Neural crest cell (in vitro differentiated cells): ENCODE measurements at regions not wholly inside any gene's neighbourhood (a gene's known extent, or its start where the extent isn't known, plus 50 kb on each side); places are given as distances from the start of the nearest gene placed in this dataset.

Experiments
- DNase-seq: peaks from one replicate; pipeline ENCODE4 v3.0.0; 2021; ENCODE audit warnings: low read depth, mixed read lengths, low spot score
- H3K27ac Mint-ChIP-seq: one replicate; pipeline ENCODE4 v1.8.0; 2021; ENCODE audit warnings: mild to moderate bottlenecking, mixed read lengths; ENCODE audit not compliant: unreplicated experiment
- H3K27me3 Mint-ChIP-seq: 2 replicates; pipeline ENCODE4 v1.8.0; 2021; ENCODE audit warnings: low read depth, mild to moderate bottlenecking, mixed read lengths
- H3K36me3 Mint-ChIP-seq: 2 replicates; pipeline ENCODE4 v1.8.0; 2021; ENCODE audit warnings: low read depth, mild to moderate bottlenecking, mixed read lengths
- H3K4me1 Mint-ChIP-seq: 2 replicates; pipeline ENCODE4 v1.8.0; 2021; ENCODE audit warnings: mixed read lengths
- H3K4me3 Mint-ChIP-seq: one replicate; pipeline ENCODE4 v1.8.0; 2021; ENCODE audit warnings: mild to moderate bottlenecking, mixed read lengths
- H3K9me3 Mint-ChIP-seq: 2 replicates; pipeline ENCODE4 v1.8.0; 2021; ENCODE audit warnings: mixed read lengths
- CTCF ChIP-seq: fragments of 200-600 bp; sonication (generic); conservative IDR thresholded peaks from 2 replicates; pipeline ENCODE4 v1.5.0; 2021; ENCODE audit warnings: antibody characterized with exemption, mild to moderate bottlenecking

GRCh38 chr16:63337264-63337663 is 1301.0 kb upstream of the CDH8 start:
- Mint-ChIP-seq H3K36me3 (peaks cover 3% of the 10 kb centered on the region), H3K27me3 (no peaks in the 10 kb centered on the region), H3K9me3 (peaks cover 4% of the 10 kb centered on the region), H3K4me1 (no peaks in the 10 kb centered on the region), H3K4me3 (no peak overlapping the region), H3K27ac (no peak overlapping the region)
- no peak for DNase-seq
- TF ChIP-seq CTCF = no peak

- no peak overlapping the region for H3K27ac Mint-ChIP-seq
- H3K27me3 Mint-ChIP-seq = no peaks in the 10 kb centered on the region
- H3K4me3 Mint-ChIP-seq = no peak overlapping the region
- no peaks in the 10 kb centered on the region for H3K36me3 Mint-ChIP-seq
- no peaks in the 10 kb centered on the region for H3K9me3 Mint-ChIP-seq
- no peak for TF ChIP-seq CTCF
- H3K4me1 Mint-ChIP-seq = no peaks in the 10 kb centered on the region
- no peak for DNase-seq
Observed at GRCh38 chr16:63331111-63331510, 1294.9 kb upstream of the CDH8 start.

GRCh38 chr16:63326736-63327339 is 1290.6 kb upstream of the CDH8 start:
- TF ChIP-seq CTCF = no peak
- Mint-ChIP-seq H3K27me3 (no peaks in the 10 kb centered on the region), H3K4me1 (no peaks in the 10 kb centered on the region), H3K27ac (no peak overlapping the region), H3K4me3 (no peak overlapping the region), H3K36me3 (no peaks in the 10 kb centered on the region), H3K9me3 (no peaks in the 10 kb centered on the region)
- no peak for DNase-seq

- Mint-ChIP-seq H3K27ac (no peak overlapping the region), H3K36me3 (no peaks in the 10 kb centered on the region), H3K4me1 (no peaks in the 10 kb centered on the region), H3K27me3 (no peaks in the 10 kb centered on the region), H3K9me3 (no peaks in the 10 kb centered on the region), H3K4me3 (no peak overlapping the region)
- TF ChIP-seq CTCF = no peak
- no peak for DNase-seq
Observed at GRCh38 chr16:63323722-63324705, 1287.8 kb upstream of the CDH8 start.

- H3K4me3 Mint-ChIP-seq = no peak overlapping the region
- no peak overlapping the region for H3K27ac Mint-ChIP-seq
- H3K36me3 Mint-ChIP-seq = no peaks in the 10 kb centered on the region
- no peaks in the 10 kb centered on the region for H3K4me1 Mint-ChIP-seq
- no peak for TF ChIP-seq CTCF
- no peaks in the 10 kb centered on the region for H3K9me3 Mint-ChIP-seq
- H3K27me3 Mint-ChIP-seq = no peaks in the 10 kb centered on the region
- DNase-seq = no peak
Observed at GRCh38 chr16:63323055-63323454, 1286.8 kb upstream of the CDH8 start.
